H4 (cell line): ENCODE measurements at regions not wholly inside any gene's neighbourhood (a gene's known extent, or its start where the extent isn't known, plus 50 kb on each side); places are given as distances from the start of the nearest gene placed in this dataset.
A peak's percentile ranks its signal among the peaks of the same experiment; 100 is the strongest.

Experiments used
- DNase-seq: peaks from one replicate; pipeline ENCODE4 v3.0.0-alpha.2; 2015; ENCODE audit warnings: low spot score

DNA sequence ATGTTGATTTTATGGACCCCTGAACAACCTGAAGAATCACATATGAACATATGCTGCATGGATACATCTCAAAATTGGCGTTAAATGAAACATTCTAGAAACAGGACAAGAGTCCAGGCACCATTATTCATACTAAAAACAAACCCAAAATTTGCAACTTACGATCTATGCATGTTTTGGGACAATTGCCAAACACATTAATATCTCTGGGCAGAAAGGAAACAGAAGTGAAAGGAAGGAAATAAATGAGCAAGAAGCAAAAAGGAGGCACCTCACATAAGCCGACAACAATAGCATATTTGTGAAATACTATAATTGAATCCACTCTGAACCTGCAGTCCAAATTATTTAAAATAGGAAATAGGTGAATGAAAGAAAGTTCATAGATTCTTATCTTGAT lies 1505.3 kb downstream of the AACS start:
- no peak for DNase-seq

- no peak for DNase-seq
Observed at GRCh38 chr12:126572170-126572569, 1506.9 kb downstream of the AACS start.

- DNase-seq: no peak
Observed at GRCh38 chr12:126581655-126582054, 1516.4 kb downstream of the AACS start.

GRCh38 chr12:126582231-126582630 lies 1517.0 kb downstream of the AACS start:
- peak; percentile 30 for DNase-seq

GRCh38 chr12:126588586-126589249 lies 1523.5 kb downstream of the AACS start:
- DNase-seq: peak; percentile 12

DNA sequence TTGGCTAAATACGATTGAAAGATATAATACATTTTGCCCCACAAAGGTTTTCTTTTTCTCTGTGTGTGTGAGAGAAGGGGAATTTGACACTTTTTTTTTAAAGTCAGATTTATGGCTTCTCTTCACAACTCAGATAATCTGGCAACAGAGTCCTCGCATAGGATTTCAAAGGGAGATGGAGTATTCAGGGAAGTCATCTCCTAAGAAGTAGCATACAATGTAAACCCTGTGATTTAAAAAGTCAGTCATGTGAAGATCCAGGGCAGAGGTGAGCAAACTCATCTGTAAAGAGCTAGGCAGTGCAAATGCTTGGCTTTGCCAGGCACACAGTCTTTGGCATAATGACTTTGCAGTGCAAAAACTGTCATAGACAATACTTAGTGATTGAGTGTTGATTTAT lies 1526.3 kb downstream of the AACS start:
- no peak for DNase-seq

DNA sequence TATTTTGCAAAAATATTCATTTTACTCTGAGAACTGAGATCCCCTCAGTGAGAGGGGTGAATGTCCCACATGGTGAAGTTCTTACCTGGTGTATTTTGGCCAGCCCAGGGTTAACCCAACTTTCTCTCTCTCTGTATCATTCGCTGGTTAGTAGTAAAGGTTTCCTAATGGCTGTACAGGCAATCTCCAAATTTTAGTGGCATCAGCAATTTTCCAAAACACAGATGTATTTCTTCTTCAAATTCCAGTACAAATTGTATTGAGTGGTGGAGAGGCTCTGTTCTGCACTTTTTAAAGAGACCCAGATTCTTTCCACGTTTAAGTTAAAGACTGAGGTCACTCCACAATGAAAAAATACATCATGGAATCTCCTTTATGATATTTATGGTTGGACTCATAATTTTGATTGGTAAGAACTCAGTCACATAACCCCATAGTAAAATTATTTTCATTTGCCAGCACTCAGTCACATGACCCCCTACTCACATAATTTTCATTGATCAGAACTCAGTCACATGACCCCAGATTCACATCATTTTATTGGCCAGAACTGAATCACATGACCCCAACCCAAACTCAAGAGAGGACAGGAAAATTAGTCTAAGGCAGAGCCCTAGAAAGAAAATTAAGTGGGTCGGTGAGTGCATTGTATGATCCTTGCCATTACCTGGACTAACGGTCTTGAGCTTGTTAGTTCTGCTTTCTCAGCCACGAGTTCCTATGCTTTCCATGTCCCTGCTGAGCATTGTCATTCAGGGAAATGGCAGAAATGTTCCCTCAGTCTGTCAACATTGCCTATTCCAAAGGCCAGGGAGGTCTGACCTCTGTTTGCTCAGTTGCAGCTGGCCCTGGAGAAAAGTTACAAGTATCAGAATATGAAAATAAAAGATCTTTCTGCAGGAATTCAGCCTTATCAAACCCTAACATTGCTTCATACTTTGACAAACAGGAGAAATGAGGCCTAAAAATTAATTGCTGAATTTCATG lies 1536.2 kb downstream of the AACS start:
- DNase-seq: no peak

GRCh38 chr12:126602612-126603011 lies 1537.4 kb downstream of the AACS start:
- DNase-seq: no peak

DNA sequence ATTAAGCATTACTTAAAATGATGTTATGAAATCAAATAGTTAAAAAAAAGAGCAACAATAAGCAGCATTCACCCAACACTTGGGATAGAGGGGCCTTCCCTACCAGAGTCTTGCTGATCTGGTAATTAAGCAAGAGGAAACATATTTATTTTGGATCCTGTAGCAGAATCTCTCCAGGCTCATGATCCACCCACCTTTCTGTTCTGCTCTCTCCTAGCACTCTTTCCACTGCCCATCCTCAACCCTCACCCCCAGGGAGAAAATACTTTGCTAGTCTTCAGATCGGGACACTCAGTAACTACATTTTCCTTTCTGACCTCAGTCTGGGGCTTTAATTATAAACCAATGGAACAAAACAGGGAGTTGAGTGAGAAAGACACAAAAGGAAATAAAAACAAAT lies 1541.9 kb downstream of the AACS start:
- no peak for DNase-seq

DNA sequence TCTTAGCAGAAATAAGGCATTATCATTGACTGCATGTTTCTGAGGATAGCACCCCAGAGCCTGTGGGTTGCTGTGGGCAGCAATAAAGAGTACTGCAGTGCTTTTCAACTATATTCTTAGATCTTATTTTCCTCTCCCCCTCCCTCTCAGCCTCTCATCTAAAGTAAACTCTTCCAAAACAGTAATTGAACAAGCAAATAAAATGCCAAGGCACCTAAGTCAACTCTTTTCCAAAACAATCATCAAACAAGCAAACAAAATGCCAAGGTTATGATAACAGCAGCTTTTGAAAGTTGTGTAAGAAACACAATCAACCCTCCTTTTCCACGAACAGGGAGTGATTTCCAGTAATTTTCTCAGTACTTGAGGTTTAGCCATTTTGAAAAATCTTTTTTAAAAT lies 1542.6 kb downstream of the AACS start:
- no peak for DNase-seq

GRCh38 chr12:126608607-126609175 lies 1543.5 kb downstream of the AACS start:
- no peak for DNase-seq

DNA sequence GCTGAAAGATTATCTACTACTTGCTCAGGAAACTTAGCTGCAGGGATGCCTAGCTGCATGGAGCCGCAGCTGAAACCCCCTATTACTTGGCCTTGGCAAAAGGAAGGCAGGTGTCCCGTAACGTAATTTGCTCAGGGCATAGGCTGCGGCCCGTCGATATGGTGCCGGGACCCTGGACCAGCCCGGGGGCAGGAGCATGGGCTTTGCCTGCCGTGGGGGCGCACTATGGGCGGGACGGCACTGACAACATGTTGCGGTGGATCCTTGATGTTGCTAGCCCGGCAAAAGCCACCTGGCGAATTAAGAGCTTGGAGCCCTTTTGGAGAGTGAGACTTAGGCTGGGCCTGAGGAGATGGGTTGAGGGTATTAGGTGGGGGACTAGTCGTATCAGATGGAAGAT lies 1551.2 kb downstream of the AACS start:
- DNase-seq: no peak

DNA sequence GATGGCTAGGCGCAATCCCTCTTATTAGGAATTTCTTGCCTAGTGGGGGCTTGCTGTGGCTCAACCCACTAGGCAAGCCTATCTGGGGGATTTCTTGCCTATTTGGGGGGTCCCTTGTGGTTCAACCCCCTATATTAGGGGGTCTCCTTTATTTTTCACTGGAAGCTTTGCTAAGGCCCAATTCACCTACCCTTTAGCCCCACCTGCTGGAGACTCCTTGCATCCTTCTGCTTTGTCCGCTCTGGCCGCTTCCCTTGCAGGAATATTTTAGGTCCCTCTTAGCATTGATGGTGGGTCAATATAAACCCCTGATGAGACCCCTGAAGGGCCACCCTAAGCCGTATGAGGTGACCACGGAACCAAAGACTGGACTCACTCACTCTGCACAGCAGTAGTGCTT lies 1552.1 kb downstream of the AACS start:
- DNase-seq: no peak

DNA sequence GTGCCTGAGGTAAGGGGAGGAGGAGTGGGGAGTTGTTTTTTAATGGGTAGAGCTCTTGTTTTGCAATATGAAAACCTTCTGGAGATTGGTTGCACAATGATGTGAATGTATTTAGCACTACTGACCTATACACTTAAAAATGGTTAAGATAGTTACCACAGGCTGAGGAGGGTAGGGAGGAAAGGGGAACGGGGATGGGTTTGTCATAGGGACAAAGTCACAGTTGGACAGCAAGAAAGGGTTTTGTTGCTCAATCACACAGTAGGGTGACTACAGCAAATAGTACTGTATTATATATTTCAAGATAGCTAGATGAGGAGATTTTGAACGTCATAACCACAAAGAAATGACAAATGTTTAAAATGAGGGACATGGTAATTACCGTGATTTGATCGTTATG lies 1562.4 kb downstream of the AACS start:
- peak; percentile 76 for DNase-seq

GRCh38 chr12:126636821-126637220 lies 1571.6 kb downstream of the AACS start:
- DNase-seq: no peak

DNA sequence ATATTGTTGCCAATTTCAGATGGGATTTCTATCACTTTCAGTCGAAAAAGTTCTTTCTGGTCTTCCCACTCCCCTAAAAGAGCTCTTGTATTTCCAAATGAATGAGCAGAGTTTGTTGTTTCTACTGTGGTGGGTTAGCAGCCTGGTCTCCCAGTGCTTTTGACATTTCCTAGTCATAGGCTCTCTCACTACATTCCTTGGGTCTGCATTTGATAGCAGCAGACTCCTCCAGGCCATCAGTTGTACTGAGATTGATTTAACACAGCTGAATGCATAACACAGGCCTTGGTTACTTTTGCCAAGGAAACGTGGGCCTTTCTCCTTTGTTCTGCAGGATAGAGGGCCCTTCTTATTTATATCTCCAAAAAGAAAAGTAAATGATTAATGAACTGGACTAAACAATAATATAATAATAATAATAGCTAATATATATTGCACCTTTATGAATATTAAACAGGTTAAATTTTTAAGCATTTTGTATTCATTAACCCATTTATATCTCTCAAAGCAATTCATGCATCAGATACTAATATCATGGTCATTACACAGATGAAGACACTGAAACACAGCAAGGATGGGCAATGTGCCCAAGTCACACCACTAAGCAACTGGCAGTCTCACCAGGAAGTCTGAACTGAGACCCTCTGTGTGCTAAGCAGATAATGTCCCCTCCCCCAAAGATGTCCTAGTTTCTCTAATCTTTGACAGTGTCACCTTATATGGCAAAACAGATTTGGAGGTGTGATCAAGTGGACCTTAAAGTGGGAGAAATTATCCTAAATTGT lies 1579.2 kb downstream of the AACS start:
- DNase-seq: no peak

- DNase-seq: no peak
Observed at GRCh38 chr12:126648074-126648473, 1582.8 kb downstream of the AACS start.

DNA sequence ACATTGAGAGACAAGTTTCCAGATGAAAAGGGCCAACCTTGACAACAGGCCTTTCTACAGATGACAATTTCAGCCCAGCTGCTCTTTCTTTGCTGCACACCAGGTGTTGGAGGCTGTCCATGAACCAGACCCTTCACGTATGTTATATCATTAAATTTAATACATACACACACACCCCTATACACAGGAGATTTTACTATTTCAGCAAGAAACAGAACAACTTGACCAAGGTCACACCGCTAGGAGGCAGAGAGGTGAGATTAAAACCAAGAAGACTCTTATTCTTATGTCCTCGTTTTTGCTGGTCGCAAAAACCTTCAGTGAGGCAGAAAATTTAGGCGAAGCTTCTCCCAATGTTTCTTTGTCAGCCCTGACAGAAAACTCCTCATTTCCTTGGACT lies 1585.9 kb downstream of the AACS start:
- DNase-seq: no peak

GRCh38 chr12:126663304-126664094 lies 1598.3 kb downstream of the AACS start:
- peak; percentile 35 for DNase-seq

GRCh38 chr12:126667339-126667738 lies 1599.6 kb upstream of the TMEM132C start:
- peak; percentile 81 for DNase-seq

DNA sequence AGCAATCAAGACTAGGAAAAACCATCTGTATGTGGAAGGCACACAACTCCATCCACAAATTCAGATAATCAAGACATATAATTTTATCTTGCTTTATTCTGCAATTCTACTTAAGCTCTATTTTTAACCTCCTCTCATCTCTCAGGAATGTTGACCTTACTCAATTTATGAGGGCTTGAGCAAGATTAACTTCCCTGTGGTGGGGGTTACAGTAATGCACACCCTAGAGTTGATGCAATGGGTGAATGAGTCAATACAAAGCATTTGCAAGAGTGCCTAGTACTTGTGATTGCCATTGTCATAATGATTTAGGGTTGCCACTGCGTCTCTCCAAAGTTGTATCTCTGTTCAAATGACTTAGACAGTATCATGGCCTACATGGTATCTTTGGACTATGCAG lies 1598.4 kb upstream of the TMEM132C start:
- DNase-seq: peak; percentile 84
